SIG-M5 treated with dmso at 0.1 percent for 504 hours (cell line): ENCODE measurements at regions not wholly inside any gene's neighbourhood (a gene's known extent, or its start where the extent isn't known, plus 50 kb on each side); places are given as distances from the start of the nearest gene placed in this dataset.

Experiments used
- DNase-seq: peaks from one replicate; lab custom pipeline; 2025; ENCODE audit not compliant: unreplicated experiment; lab: John Stamatoyannopoulos, UW

GRCh38 chr2:235255693-235256092 is 238.2 kb upstream of the AGAP1 start:
- DNase-seq: no peak

GRCh38 chr2:235257590-235257989 is 236.3 kb upstream of the AGAP1 start:
- no peak for DNase-seq

GRCh38 chr2:235262750-235263149 is 231.1 kb upstream of the AGAP1 start:
- no peak for DNase-seq

- DNase-seq: no peak
Measured at GRCh38 chr2:235263205-235264120, 230.4 kb upstream of the AGAP1 start.

GRCh38 chr2:235264121-235264493 is 229.7 kb upstream of the AGAP1 start:
- DNase-seq: no peak

- no peak for DNase-seq
Measured at GRCh38 chr2:235264512-235264911, 229.3 kb upstream of the AGAP1 start.

GRCh38 chr2:235265348-235265965 is 228.4 kb upstream of the AGAP1 start:
- no peak for DNase-seq

GRCh38 chr2:235267251-235267650 is 226.6 kb upstream of the AGAP1 start:
- no peak for DNase-seq

- DNase-seq: no peak
Measured at GRCh38 chr2:235268535-235268934, 225.3 kb upstream of the AGAP1 start.

- no peak for DNase-seq
Measured at GRCh38 chr2:235270291-235270690, 223.6 kb upstream of the AGAP1 start.

- peak; percentile 57 for DNase-seq
Measured at GRCh38 chr2:235270956-235271355, 222.9 kb upstream of the AGAP1 start.

- no peak for DNase-seq
Measured at GRCh38 chr2:235271936-235272335, 221.9 kb upstream of the AGAP1 start.

GRCh38 chr2:235274023-235274422 is 219.8 kb upstream of the AGAP1 start:
- no peak for DNase-seq

- no peak for DNase-seq
Measured at GRCh38 chr2:235277485-235277884, 216.4 kb upstream of the AGAP1 start.

GRCh38 chr2:235278771-235279355 is 215.0 kb upstream of the AGAP1 start:
- DNase-seq: no peak

GRCh38 chr2:235279965-235280364 is 213.9 kb upstream of the AGAP1 start:
- DNase-seq: no peak

- DNase-seq: no peak
Measured at GRCh38 chr2:235283246-235283645, 210.6 kb upstream of the AGAP1 start.

GRCh38 chr2:235286622-235287374 is 207.0 kb upstream of the AGAP1 start:
- DNase-seq: no peak

- no peak for DNase-seq
Measured at GRCh38 chr2:235287375-235287733, 206.5 kb upstream of the AGAP1 start.

- DNase-seq: no peak
Measured at GRCh38 chr2:235291461-235291860, 202.4 kb upstream of the AGAP1 start.

- no peak for DNase-seq
Measured at GRCh38 chr2:235293061-235293460, 200.8 kb upstream of the AGAP1 start.
